ENCODE measurements at regions not wholly inside any gene's neighbourhood (a gene's known extent, or its start where the extent isn't known, plus 50 kb on each side); places are given as distances from the start of the nearest gene placed in this dataset.

DNA sequence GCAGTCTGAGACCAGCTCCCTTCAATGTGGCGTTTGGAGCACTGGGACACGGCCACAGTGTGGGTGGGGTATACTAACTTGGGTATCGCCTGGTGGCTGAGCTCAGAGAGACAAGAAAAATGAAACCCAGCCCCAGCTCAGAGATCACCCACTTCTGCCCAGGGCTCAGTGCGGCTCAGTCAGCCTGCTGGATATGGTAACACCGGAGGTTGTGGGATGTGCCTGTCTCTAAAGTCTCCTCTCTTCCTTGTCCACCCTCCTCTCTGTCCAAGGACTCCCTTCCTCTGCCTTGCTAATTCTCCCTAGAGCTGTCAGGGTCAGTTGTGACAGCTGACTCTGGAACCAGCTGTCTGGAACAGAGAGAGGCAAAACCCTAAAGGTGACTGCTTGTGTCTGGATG, 149.1 kb downstream of the PTPN20 start:
- intact Hi-C loops (cut with micrococcal nuclease; ENCODE audit: unreplicated experiment): no loop called here
- H3K27me3 Mint-ChIP-seq (ENCODE audit: unreplicated experiment): peaks cover 69% of the 10 kb centered on the region
- no peak overlapping the region for H3K27ac Mint-ChIP-seq (ENCODE audit: unreplicated experiment)
- TF ChIP-seq, protein P1, sequence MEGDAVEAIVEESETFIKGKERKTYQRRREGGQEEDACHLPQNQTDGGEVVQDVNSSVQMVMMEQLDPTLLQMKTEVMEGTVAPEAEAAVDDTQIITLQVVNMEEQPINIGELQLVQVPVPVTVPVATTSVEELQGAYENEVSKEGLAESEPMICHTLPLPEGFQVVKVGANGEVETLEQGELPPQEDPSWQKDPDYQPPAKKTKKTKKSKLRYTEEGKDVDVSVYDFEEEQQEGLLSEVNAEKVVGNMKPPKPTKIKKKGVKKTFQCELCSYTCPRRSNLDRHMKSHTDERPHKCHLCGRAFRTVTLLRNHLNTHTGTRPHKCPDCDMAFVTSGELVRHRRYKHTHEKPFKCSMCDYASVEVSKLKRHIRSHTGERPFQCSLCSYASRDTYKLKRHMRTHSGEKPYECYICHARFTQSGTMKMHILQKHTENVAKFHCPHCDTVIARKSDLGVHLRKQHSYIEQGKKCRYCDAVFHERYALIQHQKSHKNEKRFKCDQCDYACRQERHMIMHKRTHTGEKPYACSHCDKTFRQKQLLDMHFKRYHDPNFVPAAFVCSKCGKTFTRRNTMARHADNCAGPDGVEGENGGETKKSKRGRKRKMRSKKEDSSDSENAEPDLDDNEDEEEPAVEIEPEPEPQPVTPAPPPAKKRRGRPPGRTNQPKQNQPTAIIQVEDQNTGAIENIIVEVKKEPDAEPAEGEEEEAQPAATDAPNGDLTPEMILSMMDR (IDR thresholded peaks at IDR 0.05; ENCODE audit: unreplicated experiment): no peak
- CTCF ChIA-PET: interaction anchor here (0.9 kb wide), 1 partner anchor 8 kb away, joined by 3 read pairs; no protein-coding TSS in a partner anchor
- H3K4me1 Mint-ChIP-seq (ENCODE audit: low read depth, unreplicated experiment): no peaks in the 10 kb centered on the region
- BruUV-seq (replicated peaks): no TSS peak
- H3K9me3 Mint-ChIP-seq (ENCODE audit: low read depth, unreplicated experiment): no peaks in the 10 kb centered on the region
- no peak for DNase-seq
- H3K36me3 Mint-ChIP-seq (ENCODE audit: insufficient read depth, unreplicated experiment): no peaks in the 10 kb centered on the region
- no peak overlapping the region for H3K4me3 Mint-ChIP-seq (ENCODE audit: low read depth, unreplicated experiment)

DNA sequence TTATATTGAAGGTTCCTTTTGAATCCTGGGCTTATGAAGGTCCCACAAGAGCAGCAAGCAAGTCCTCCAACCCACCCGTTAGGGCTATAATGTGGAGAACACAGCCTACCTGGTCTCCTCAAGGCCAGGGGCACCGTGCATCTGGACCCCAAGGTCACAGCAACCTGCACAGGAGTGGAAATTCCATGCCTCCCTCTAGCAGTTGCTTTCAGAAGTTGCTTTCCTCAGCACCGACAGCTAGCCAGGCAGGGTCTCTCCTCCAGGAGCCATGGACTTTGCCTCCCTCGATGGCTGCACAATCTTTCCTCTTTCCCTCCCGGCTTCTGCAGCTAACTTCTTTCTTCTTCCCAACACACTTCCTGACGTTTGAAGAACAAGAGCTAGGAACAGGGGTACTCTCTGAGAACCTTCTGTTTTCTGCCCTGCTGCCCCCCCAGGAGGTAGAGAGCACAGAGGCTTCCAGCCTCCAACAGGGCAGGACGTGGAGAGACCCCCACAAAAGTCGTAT, 149.8 kb downstream of the PTPN20 start:
- Mint-ChIP-seq H3K9me3 (ENCODE audit: low read depth, unreplicated experiment) (no peaks in the 10 kb centered on the region), H3K36me3 (ENCODE audit: insufficient read depth, unreplicated experiment) (no peaks in the 10 kb centered on the region), H3K27ac (ENCODE audit: unreplicated experiment) (no peak overlapping the region), H3K4me3 (ENCODE audit: low read depth, unreplicated experiment) (no peak overlapping the region), H3K27me3 (ENCODE audit: unreplicated experiment) (peaks cover 69% of the 10 kb centered on the region), H3K4me1 (ENCODE audit: low read depth, unreplicated experiment) (peaks cover 3% of the 10 kb centered on the region)
- intact Hi-C loops (cut with micrococcal nuclease; ENCODE audit: unreplicated experiment): no loop called here
- BruUV-seq (replicated peaks): no TSS peak
- no peak for DNase-seq
- TF ChIP-seq, protein P1 (IDR thresholded peaks at IDR 0.05; ENCODE audit: unreplicated experiment): no peak
- CTCF ChIA-PET: no interaction called here

DNA sequence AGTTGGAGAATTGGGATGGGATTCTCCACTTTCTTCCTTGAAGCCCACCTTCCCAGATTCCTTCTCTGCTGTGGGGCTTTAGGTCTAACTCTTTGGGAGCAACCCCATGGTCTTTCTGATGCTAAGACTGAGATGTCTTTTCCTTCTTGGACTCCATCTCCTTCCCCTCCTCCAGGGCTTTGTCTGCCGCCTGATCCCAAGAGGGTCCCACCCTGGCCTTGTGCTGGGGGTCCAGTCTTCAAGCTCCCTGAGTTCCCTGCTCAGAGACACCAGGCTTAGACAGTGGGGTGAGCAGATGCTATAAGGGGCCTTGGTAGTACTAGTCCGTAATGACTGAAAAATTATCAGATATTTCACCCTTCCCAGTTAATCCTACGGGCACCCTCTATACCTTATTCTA, 150.5 kb downstream of the PTPN20 start:
- no peaks in the 10 kb centered on the region for H3K36me3 Mint-ChIP-seq (ENCODE audit: insufficient read depth, unreplicated experiment)
- peaks cover 67% of the 10 kb centered on the region for H3K27me3 Mint-ChIP-seq (ENCODE audit: unreplicated experiment)
- peaks cover 8% of the 10 kb centered on the region for H3K4me1 Mint-ChIP-seq (ENCODE audit: low read depth, unreplicated experiment)
- TF ChIP-seq, protein P1 (IDR thresholded peaks at IDR 0.05; ENCODE audit: unreplicated experiment): no peak
- H3K4me3 Mint-ChIP-seq (ENCODE audit: low read depth, unreplicated experiment): no peak overlapping the region
- intact Hi-C loops (cut with micrococcal nuclease; ENCODE audit: unreplicated experiment): no loop called here
- DNase-seq: no peak
- BruUV-seq (replicated peaks): no TSS peak
- CTCF ChIA-PET: no interaction called here
- no peak overlapping the region for H3K27ac Mint-ChIP-seq (ENCODE audit: unreplicated experiment)
- H3K9me3 Mint-ChIP-seq (ENCODE audit: low read depth, unreplicated experiment): no peaks in the 10 kb centered on the region

DNA sequence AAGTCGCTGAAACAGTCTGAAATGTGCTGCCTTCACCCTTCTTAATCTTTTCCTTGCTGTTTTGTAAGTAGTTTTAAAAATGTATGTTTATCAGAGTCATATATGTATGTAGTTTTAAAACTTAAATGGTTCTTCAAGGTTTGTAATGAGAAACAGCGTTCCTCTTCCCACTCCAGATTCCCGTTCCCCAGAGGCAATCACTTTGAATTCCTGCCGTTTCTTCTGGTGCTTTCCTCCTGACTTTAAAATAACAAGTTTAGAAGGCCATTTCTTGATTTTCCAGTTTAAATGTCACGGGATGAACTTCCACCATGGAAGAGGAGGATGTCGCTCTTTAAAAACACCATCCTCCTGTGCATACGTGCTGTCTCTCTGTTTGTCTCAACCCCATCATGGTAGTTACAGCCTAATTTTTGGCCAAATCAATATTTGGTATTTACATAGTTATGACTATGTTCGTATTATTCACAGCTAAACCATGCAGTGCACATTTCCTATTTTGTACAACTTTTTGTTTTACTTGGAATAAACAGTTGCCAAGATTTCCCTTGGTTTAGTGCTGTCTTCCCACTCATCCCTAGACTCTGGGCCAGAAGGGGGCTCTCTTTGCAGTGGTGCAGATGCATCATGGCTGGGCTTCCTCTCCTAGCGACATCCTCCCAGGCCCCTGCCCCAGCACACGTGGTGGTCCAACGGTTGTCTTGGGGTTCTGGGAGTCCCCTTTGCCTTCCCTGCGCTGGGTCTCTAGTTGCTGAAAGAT, 151.4 kb downstream of the PTPN20 start:
- TF ChIP-seq, protein P1 (IDR thresholded peaks at IDR 0.05; ENCODE audit: unreplicated experiment): peak; percentile 16
- no TSS peak for BruUV-seq (replicated peaks)
- no peaks in the 10 kb centered on the region for H3K9me3 Mint-ChIP-seq (ENCODE audit: low read depth, unreplicated experiment)
- H3K27me3 Mint-ChIP-seq (ENCODE audit: unreplicated experiment): peaks cover 59% of the 10 kb centered on the region
- H3K27ac Mint-ChIP-seq (ENCODE audit: unreplicated experiment): no peak overlapping the region
- no peak for DNase-seq
- CTCF ChIA-PET: no interaction called here
- H3K4me1 Mint-ChIP-seq (ENCODE audit: low read depth, unreplicated experiment): peaks cover 8% of the 10 kb centered on the region
- H3K36me3 Mint-ChIP-seq (ENCODE audit: insufficient read depth, unreplicated experiment): no peaks in the 10 kb centered on the region
- H3K4me3 Mint-ChIP-seq (ENCODE audit: low read depth, unreplicated experiment): no peak overlapping the region
- intact Hi-C loops (cut with micrococcal nuclease; ENCODE audit: unreplicated experiment): no loop called here

Measured in Calu3 (cell line).